ENCODE measurements at regions not wholly inside any gene's neighbourhood (a gene's known extent, or its start where the extent isn't known, plus 50 kb on each side); places are given as distances from the start of the nearest gene placed in this dataset.
A peak's percentile ranks its signal among the peaks of the same experiment; 100 is the strongest.

GRCh38 chr9:12958279-12958678 lies 183.5 kb downstream of the LURAP1L start:
- Histone ChIP-seq H3K27me3 (replicated peaks; ENCODE audit: insufficient read depth, low read length) (no peaks in the 10 kb centered on the region), H3K4me3 (ENCODE audit: low read length) (no peak overlapping the region), H3K9me2 (replicated peaks; ENCODE audit: insufficient read depth, low read length) (no peaks in the 10 kb centered on the region), H3K79me2 (ENCODE audit: low read length) (no peaks in the 10 kb centered on the region), H3K27ac (ENCODE audit: low read length) (no peak overlapping the region), H3K9me3 (replicated peaks; ENCODE audit: insufficient read depth, low read length) (no peaks in the 10 kb centered on the region), H3F3A (ENCODE audit: insufficient read depth, low read length) (no peaks in the 10 kb centered on the region), H3K36me3 (replicated peaks; ENCODE audit: insufficient read depth, low read length) (no peaks in the 10 kb centered on the region), H3K4me2 (ENCODE audit: low read depth, low read length) (no peak overlapping the region), H3K9ac (ENCODE audit: low read length) (no peak overlapping the region), H2AFZ (ENCODE audit: low read length) (no peak overlapping the region), H3K4me1 (ENCODE audit: low read length) (peaks cover 25% of the 10 kb centered on the region; the same call in 1 of the 2 replicates), H4K20me1 (ENCODE audit: insufficient read depth, low read length) (no peaks in the 10 kb centered on the region)
- no peak for DNase-seq
- TF ChIP-seq EZH2 (optimal IDR thresholded peaks at IDR 0.05; ENCODE audit: low read depth, low read length): no peak
- no peak for TF ChIP-seq EZH2phosphoT487 (IDR thresholded peaks at IDR 0.05; ENCODE audit: low read length)
- no peak for TF ChIP-seq CTCF (IDR thresholded peaks at IDR 0.05; ENCODE audit: low read length)

GRCh38 chr9:12958708-12959107 lies 183.9 kb downstream of the LURAP1L start:
- Histone ChIP-seq H3K9me2 (replicated peaks; ENCODE audit: insufficient read depth, low read length) (no peaks in the 10 kb centered on the region), H3K9me3 (replicated peaks; ENCODE audit: insufficient read depth, low read length) (no peaks in the 10 kb centered on the region), H3K79me2 (ENCODE audit: low read length) (no peaks in the 10 kb centered on the region), H3K4me3 (ENCODE audit: low read length) (no peak overlapping the region), H3K4me2 (ENCODE audit: low read depth, low read length) (no peak overlapping the region), H4K20me1 (ENCODE audit: insufficient read depth, low read length) (no peaks in the 10 kb centered on the region), H3K9ac (ENCODE audit: low read length) (no peak overlapping the region), H3K27ac (ENCODE audit: low read length) (no peak overlapping the region), H3K4me1 (ENCODE audit: low read length) (peaks cover 25% of the 10 kb centered on the region; the same call in 1 of the 2 replicates), H3K36me3 (replicated peaks; ENCODE audit: insufficient read depth, low read length) (no peaks in the 10 kb centered on the region), H3F3A (ENCODE audit: insufficient read depth, low read length) (no peaks in the 10 kb centered on the region), H2AFZ (ENCODE audit: low read length) (no peak overlapping the region), H3K27me3 (replicated peaks; ENCODE audit: insufficient read depth, low read length) (no peaks in the 10 kb centered on the region)
- DNase-seq: no peak
- no peak for TF ChIP-seq EZH2phosphoT487 (IDR thresholded peaks at IDR 0.05; ENCODE audit: low read length)
- TF ChIP-seq EZH2 (optimal IDR thresholded peaks at IDR 0.05; ENCODE audit: low read depth, low read length): no peak
- TF ChIP-seq CTCF (IDR thresholded peaks at IDR 0.05; ENCODE audit: low read length): no peak

GRCh38 chr9:12961276-12961809 lies 186.5 kb downstream of the LURAP1L start:
- TF ChIP-seq EZH2 (optimal IDR thresholded peaks at IDR 0.05; ENCODE audit: low read depth, low read length): no peak
- no peak for TF ChIP-seq CTCF (IDR thresholded peaks at IDR 0.05; ENCODE audit: low read length)
- no peak for TF ChIP-seq EZH2phosphoT487 (IDR thresholded peaks at IDR 0.05; ENCODE audit: low read length)
- Histone ChIP-seq H3K27me3 (replicated peaks; ENCODE audit: insufficient read depth, low read length) (no peaks in the 10 kb centered on the region), H3K9me3 (replicated peaks; ENCODE audit: insufficient read depth, low read length) (no peaks in the 10 kb centered on the region), H3F3A (ENCODE audit: insufficient read depth, low read length) (no peaks in the 10 kb centered on the region), H2AFZ (ENCODE audit: low read length) (no peak overlapping the region), H3K4me2 (ENCODE audit: low read depth, low read length) (peak overlapping the region; percentile 29; the same call in 1 of the 2 replicates), H3K36me3 (replicated peaks; ENCODE audit: insufficient read depth, low read length) (no peaks in the 10 kb centered on the region), H3K9me2 (replicated peaks; ENCODE audit: insufficient read depth, low read length) (no peaks in the 10 kb centered on the region), H4K20me1 (ENCODE audit: insufficient read depth, low read length) (no peaks in the 10 kb centered on the region), H3K4me3 (ENCODE audit: low read length) (no peak overlapping the region), H3K79me2 (ENCODE audit: low read length) (no peaks in the 10 kb centered on the region), H3K27ac (ENCODE audit: low read length) (no peak overlapping the region), H3K4me1 (ENCODE audit: low read length) (peaks cover 23% of the 10 kb centered on the region; the same call in 1 of the 2 replicates), H3K9ac (ENCODE audit: low read length) (no peak overlapping the region)
- DNase-seq: peak; percentile 14
